ENCODE measurements at regions not wholly inside any gene's neighbourhood (a gene's known extent, or its start where the extent isn't known, plus 50 kb on each side); places are given as distances from the start of the nearest gene placed in this dataset.
"Not testable (repeated sequence)": the region's sequence is repeated elsewhere in the genome, so short reads cannot be mapped to it uniquely, and the experiment has no call there.

GRCh38 chr7:108673699-108674098, 104.0 kb downstream of the DNAJB9 start:
- not testable (repeated sequence) for DNase-seq (ENCODE audit: extremely low read depth in 1 of 11, low read depth in 9 of 11, low spot score in 4 of 11)

GRCh38 chr7:108684629-108685028, 115.0 kb downstream of the DNAJB9 start:
- no peak for DNase-seq (ENCODE audit: extremely low read depth in 1 of 11, low read depth in 9 of 11, low spot score in 4 of 11)

- no peak for DNase-seq (ENCODE audit: extremely low read depth in 1 of 11, low read depth in 9 of 11, low spot score in 4 of 11)
These were observed 116.8 kb downstream of the DNAJB9 start for GRCh38 chr7:108686494-108686893.

GRCh38 chr7:108697254-108697653, 127.6 kb downstream of the DNAJB9 start:
- DNase-seq (ENCODE audit: extremely low read depth in 1 of 11, low read depth in 9 of 11, low spot score in 4 of 11): no peak

- no peak for DNase-seq (ENCODE audit: extremely low read depth in 1 of 11, low read depth in 9 of 11, low spot score in 4 of 11)
These were observed 141.9 kb downstream of the DNAJB9 start for GRCh38 chr7:108711611-108712010.

- no peak for DNase-seq (ENCODE audit: extremely low read depth in 1 of 11, low read depth in 9 of 11, low spot score in 4 of 11)
These were observed 147.1 kb downstream of the DNAJB9 start for GRCh38 chr7:108716783-108717182.

GRCh38 chr7:108717781-108718180, 148.1 kb downstream of the DNAJB9 start:
- no peak for DNase-seq (ENCODE audit: extremely low read depth in 1 of 11, low read depth in 9 of 11, low spot score in 4 of 11)

GRCh38 chr7:108719631-108720030, 150.0 kb downstream of the DNAJB9 start:
- no peak for DNase-seq (ENCODE audit: extremely low read depth in 1 of 11, low read depth in 9 of 11, low spot score in 4 of 11)

- no peak for DNase-seq (ENCODE audit: extremely low read depth in 1 of 11, low read depth in 9 of 11, low spot score in 4 of 11)
These were observed 152.9 kb downstream of the DNAJB9 start for GRCh38 chr7:108722561-108722960.

- no peak for DNase-seq (ENCODE audit: extremely low read depth in 1 of 11, low read depth in 9 of 11, low spot score in 4 of 11)
These were observed 153.7 kb downstream of the DNAJB9 start for GRCh38 chr7:108723381-108723814.

- DNase-seq (ENCODE audit: extremely low read depth in 1 of 11, low read depth in 9 of 11, low spot score in 4 of 11): no peak
These were observed 154.8 kb downstream of the DNAJB9 start for GRCh38 chr7:108724251-108725100.

- DNase-seq (ENCODE audit: extremely low read depth in 1 of 11, low read depth in 9 of 11, low spot score in 4 of 11): no peak
These were observed 166.1 kb downstream of the DNAJB9 start for GRCh38 chr7:108735814-108736213.

- no peak for DNase-seq (ENCODE audit: extremely low read depth in 1 of 11, low read depth in 9 of 11, low spot score in 4 of 11)
These were observed 166.7 kb downstream of the DNAJB9 start for GRCh38 chr7:108736221-108736891.

GRCh38 chr7:108770981-108771745, 201.5 kb downstream of the DNAJB9 start:
- DNase-seq (ENCODE audit: extremely low read depth in 1 of 11, low read depth in 9 of 11, low spot score in 4 of 11): no peak

GRCh38 chr7:108771853-108772252, 202.2 kb downstream of the DNAJB9 start:
- DNase-seq (ENCODE audit: extremely low read depth in 1 of 11, low read depth in 9 of 11, low spot score in 4 of 11): no peak

- DNase-seq (ENCODE audit: extremely low read depth in 1 of 11, low read depth in 9 of 11, low spot score in 4 of 11): no peak
These were observed 208.3 kb downstream of the DNAJB9 start for GRCh38 chr7:108777966-108778365.

- no peak for DNase-seq (ENCODE audit: extremely low read depth in 1 of 11, low read depth in 9 of 11, low spot score in 4 of 11)
These were observed 219.8 kb downstream of the DNAJB9 start for GRCh38 chr7:108789451-108789850.

- no peak for DNase-seq (ENCODE audit: extremely low read depth in 1 of 11, low read depth in 9 of 11, low spot score in 4 of 11)
These were observed 224.8 kb downstream of the DNAJB9 start for GRCh38 chr7:108794466-108794865.

GRCh38 chr7:108802650-108803049, 233.0 kb downstream of the DNAJB9 start:
- DNase-seq (ENCODE audit: extremely low read depth in 1 of 11, low read depth in 9 of 11, low spot score in 4 of 11): no peak
